NAMALWA (cell line): ENCODE measurements at regions not wholly inside any gene's neighbourhood (a gene's known extent, or its start where the extent isn't known, plus 50 kb on each side); places are given as distances from the start of the nearest gene placed in this dataset.

Experiments
- DNase-seq: peaks from one replicate; pipeline ENCODE4 v3.0.0-alpha.2; 2015; ENCODE audit warnings: low spot score

DNA sequence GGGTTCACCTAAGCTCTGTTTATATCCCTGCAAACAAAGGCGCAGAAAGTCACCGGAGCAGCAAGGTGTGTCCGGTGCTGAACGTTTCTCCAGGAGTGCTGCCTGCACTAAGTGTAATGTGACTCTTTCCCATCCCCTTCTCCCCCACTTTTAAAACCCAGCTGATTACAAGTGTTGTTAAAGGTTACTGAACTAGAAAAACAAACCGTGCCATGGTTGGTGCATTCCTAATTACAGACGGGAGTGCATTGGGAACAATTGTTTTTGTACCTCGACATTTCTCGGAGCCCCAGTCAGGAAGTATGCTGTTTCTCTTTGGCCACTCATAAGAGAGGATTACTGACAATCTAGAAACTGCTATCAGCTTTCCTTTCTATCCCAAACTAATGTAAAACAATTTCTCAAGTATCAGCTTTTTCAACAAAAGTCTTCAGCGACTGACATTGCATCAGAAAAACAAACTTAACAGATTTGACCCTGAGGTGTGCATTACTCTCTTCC, 441.0 kb upstream of the SALL1 start:
- no peak for DNase-seq

DNA sequence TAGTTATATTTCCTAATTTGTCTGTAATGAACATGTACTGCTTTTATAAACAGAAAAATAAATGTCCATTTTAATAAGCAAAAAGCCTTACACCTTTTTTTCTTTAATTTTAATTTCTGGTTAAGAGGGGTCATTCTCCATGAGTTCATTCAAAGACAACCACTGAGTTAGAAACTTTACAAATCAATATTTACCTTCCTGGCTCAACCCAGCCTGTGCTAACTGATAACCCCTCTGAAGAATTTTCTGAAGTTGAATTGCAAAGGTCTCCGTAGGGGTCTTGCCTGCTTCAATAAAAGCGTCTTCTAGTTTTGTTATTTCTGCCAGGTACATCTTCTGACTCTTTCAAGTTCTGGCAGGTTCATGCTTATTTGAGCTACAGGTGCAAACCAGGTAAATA, 440.4 kb upstream of the SALL1 start:
- DNase-seq, result no peak

DNA sequence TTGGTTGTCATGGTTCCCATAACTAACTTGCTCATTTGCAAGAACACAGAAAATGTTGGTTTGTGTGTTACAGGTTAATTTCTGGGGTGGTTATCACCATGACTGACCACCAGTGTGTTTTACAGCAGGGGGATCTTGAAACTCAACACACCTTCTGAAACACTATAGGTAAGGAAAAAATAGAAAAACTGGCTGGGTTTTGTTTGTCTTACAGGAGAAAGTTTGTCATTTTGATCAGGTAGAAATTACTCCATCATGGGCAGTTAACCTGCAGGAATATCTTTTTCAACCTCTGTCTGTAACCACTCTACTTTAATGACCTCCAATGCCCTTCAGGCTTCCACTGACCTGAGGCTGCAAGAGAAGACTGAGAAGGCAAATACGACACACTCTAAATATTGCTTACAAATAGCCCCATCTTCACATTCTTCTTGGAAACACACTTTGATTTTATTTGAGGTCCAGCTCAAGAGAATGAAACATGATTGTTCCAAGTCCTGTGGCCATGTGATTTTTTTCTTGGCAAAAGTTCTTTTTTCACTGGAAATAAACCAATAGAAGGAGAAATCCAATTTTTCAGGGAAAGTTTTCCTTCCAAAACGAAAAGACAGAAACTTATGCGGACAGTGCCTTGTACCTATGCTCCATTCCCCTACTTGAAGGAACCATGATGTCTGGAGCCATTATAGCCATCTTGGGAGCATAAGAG, 428.7 kb upstream of the SALL1 start:
- DNase-seq, result no peak

DNA sequence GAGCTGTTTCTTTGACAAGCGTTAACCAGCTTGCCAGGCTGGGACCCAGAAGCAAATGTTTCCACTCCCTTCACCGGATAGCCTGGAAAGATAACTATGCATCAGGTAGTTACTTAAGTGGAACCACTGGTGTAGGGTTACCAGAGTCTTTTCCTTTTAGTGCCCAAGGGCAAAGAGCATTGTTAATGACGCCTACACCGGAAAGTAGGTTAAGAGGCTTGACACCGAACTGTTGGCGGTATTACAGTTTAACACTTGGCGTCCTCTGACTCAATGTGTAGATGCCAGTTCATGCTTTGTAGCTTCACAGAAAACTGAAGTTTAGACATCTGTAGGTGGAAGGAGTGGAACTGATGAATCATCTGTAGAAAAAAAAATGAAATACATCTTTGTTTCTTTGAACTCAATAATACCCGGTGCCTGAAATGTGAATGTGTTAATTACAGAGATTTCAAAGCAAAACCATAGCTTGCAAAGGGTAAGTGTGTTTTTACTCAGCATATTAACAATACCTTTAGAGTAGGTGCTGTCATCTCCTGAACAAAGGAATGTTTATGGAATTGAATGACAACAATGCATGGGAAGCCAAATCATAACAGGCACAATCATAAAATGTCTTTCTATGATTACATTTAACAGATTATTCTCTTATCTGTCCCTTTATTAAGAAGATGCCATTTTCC, 426.7 kb upstream of the SALL1 start:
- DNase-seq, result no peak

DNA sequence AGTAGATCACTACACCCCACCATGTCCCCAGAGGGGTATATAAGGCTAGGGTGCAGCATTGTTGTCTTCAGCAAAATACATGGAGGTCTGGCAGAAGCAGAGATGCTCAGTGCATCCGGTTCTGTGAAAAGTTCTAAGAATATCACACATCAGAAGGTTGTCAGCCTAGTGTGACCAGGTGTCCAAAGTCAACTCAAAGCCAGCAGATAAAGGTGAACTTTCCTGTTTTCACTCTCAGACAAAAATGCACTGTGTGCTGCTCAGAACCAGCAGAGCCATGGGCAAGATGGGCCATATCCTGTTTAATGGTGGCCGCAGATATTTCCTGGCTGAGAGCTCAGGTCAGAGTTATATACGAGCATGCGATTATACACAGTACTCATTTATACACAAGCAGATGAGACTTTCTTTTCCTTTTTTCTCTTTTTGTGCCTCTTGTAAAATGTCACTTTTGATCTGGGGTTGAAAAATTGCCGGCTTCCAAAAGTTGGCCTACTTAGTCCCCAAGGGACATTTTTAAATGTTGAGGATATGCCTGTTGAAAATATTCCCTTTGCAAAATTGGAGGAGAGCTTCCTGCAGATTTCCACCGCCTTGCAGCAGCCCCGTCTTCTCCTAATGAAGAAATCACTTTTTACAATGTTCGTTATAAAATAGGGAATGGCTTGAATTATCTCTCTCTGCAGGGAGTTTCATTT, 425.6 kb upstream of the SALL1 start:
- DNase-seq, result no peak

DNA sequence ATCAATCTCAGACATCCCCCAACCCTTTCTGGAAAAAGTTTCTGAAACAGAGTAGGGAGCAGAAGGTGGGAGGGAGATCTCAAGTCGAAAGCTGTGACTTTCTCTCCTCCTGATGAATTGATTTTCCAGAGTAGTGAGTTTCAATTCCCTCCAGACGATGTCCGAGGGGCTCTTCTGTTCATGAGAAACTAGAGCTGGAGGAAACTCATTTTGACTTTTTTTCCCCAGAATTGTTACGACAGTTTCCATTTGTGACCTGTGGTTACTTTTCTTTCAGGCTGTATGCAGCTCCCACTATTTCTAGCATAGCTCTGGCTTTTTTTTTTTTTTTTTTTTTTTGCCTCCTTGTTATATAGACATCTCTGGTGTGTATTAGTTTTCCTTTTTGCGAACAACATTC, 422.1 kb upstream of the SALL1 start:
- DNase-seq, result no peak

DNA sequence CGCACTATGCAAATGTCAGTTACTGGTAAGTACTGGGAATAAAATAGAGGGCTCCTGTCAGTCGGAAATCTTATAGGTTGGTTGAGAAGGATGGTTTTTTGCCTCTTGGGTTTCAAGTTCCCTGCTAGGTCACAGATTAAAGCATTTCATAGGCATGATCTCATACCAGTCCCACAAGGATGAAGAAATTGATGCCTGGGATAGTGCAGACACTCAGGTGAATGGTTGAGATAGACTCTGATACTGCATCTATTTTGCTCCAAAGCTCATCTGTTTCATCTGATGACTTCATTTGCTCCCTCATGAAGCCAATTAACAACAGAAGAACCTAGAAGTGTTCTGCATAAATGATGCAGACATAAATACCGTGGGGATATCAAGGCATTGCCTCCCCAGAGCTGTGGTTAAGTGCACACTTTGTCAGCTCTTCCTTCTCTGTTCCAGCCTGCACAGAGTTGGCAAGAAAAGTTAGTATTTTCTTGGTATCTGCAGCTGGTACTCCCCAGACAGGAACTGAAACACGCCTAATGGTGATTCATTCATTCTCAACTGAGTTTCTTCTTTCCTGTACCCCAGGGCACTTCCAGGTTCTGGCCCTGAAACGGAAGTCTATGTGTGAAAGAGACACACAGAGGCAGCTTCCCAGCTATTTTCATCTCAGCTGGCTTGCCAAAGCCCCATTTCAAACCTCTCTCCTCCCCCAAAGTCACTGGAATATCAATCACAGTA, 418.3 kb upstream of the SALL1 start:
- DNase-seq, result peak; percentile 1

DNA sequence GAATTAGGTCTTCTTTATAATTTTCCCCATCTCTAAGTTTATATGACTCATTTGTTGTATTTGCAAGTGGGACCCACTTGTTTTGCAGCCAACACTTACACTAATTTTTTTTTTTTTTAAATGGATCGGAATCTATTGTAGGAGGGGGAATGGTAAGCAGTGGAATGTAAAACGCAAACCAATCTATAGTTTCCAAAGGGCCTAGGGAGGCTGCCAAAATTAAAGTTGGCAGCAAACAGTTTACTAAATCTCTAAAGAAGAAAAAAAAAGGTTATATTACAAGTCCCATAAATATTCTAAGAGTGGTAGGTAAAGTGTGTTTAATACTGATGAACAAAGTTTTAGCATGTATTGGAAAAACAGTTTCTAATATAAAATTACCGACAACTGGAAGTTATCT, 416.8 kb upstream of the SALL1 start:
- no peak for DNase-seq

DNA sequence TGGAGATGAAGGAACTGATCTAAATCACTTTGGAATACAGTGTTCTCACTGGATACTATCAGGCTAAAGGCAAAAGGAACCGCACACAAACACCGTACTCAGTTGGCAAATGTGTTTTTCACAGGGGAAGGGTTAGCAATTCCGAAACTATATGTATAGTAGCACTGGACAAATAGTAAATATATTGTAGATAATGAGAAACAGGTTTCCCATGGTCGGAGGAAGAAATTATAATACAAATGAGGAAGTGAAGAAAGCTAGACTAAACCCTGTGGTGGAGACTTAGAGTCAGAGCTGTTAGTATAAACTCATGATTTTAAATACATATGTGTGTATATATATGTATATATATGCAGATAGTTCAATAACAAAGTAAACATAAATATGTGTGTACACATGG, 414.1 kb upstream of the SALL1 start:
- no peak for DNase-seq

DNA sequence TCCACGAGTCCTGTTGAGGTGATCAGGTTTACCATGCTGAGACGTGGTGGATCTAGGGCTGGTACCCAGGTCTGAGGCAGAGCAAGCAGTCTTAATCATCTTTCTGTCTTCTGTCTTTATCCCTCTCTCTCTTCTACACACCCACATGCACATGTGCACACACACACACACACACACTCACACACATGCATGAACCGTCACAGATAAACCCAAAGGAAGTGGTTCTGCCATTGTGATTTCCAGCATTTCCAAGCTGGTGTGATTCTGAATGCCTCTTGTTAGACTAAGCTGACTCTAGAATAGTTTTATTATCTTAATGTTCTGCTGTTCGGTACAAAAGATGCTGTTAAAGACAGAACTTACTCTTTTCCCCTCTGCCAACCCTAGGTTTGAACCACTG, 411.8 kb upstream of the SALL1 start:
- no peak for DNase-seq

DNA sequence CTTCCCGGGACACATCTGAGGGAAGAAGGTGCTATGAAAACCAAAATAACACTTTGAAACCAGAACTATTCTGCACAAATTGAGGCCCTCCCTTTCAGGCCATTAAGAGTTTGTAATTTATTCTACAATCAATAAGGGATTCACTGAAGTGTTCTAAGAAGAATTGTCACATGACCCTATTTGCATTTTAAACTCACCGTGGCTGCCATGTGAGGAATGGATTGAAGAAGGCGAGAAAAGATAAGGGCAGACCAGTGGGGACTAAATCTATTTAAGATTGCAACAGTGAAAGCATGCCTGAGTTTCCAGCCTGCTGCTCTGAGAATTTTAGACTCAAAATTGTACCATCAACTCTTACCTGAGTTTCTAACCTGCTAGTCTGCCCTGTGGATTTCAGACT, 408.8 kb upstream of the SALL1 start:
- no peak for DNase-seq

DNA sequence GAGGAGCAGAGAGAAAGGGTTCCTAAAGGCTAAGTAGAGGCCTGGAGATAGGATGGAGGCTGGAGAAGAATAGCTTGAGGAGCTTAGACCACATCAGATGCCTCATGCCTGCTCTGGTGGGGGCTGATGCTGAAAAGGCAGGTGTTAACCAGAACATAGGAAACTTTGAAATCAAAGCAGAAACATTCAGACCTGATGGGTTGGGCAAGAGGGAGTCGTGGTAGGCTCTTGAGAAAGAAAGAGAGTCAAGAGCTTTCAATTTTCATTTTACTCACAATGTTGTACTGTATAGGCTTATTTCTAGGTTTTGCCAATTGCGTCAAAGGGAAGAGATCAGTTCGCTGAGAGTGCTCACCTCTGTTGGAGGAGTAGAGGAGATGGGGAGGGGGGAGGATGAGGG, 406.6 kb upstream of the SALL1 start:
- DNase-seq, result no peak

DNA sequence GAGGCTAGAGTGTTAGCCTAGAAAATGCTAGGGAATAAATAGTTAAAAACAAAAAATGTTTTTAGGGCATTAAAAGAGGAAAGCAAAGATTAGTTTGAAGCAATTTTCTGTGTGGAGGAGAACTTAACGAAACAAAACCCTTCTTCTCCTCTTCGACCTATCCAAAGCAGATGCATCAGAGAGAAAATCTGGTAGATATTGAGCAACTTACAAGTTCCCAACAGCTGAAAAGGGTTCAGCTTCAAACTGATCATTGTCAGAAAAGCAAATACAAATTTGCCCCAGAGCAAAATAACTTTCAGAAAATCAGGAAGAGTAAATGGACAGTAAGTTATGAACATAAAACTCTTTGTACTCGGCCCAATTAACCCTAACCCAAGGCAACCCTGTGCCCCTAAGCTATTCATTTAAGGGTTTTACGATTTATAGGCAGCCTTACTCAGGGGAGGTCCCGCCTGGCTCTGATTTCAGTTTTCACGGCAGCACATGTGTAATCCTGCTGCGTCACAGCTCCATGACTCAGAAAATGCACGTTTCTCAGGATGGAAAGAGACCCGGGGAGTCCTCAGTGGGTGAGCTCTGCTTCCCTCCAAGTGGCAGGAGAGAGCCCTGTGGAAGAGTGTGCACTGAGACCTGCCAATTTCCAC, 405.7 kb upstream of the SALL1 start:
- no peak for DNase-seq

DNA sequence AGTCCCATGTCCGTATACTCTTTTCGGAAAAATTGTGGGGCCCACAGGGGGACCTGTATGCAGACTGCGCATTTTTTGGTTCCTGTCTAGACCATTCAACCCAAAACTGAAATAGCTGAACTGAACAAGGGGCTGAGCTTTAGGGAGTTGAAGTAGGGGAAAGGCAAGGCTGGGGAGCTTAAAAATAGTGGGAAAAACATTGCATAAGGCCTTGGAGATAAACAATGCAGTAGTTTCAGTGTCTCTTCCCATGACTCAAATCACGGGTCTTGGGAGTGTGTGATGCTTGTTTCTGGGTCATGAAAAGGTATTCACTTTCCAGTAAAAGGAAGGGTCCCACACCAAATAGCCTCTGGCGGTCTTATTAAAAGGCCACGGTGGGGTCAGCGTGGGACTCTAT, 402.8 kb upstream of the SALL1 start:
- no peak for DNase-seq

DNA sequence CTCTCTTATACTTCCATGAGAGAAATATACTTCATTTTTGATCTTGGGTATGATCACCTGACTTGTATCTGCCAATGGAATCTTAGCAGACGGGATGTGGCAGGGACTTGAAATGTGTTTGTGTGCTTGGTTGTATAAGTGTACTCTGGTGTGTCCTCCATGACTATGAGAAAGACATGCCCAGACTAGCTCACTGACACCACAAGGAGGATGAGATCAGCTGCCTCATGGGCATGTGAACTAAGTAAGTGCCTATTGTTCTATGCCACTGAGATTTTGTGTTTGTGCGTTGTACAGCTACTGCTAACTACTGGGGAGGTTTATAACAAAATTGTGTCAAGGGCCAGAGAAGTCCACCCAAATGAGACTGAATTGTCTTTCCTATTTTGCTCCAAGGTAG, 402.2 kb upstream of the SALL1 start:
- no peak for DNase-seq

DNA sequence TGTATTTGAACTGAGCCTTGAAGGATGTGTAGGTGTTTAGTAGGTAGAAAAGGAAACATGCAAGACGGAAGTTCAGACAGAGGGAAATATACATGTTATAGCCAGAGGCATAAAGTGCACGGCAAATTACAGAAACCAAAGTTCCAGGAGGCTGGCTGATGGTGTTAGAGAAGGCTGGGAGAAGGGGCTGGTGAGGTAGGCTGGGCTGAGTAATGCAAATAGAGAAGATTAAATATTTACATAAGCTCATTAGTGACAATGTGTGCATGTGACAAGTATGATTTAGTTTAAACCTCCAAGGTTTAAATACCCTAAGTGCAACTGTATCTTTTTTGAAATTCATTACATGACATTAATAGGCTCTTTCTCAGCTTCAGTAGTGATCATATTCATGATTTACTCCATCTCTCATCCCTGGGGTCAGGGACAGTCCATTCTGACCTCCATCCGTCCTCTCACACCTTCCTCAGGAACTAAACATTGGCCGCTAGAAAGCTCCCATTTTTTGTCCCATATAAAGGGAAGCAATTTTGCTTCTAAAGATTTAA, 399.8 kb upstream of the SALL1 start:
- DNase-seq, result no peak

DNA sequence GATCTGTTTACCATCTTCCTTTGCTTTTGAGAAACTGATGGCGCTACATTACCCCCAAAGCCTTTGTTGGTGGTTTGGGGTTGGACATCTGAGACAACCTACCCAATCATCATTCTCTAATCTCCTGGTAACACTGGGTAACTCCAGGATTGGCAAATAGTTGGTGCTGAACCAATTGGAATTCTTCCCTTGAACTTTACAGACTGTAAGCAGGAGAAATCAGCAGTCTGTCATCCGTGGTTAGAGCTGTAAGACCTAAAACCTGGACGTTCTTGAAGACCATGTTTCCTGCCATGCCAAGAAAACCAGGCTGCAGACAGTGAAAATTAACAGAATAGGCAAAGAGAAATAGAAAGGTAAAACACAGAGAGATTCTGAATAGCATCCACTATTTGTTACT, 398.8 kb upstream of the SALL1 start:
- DNase-seq, result no peak

DNA sequence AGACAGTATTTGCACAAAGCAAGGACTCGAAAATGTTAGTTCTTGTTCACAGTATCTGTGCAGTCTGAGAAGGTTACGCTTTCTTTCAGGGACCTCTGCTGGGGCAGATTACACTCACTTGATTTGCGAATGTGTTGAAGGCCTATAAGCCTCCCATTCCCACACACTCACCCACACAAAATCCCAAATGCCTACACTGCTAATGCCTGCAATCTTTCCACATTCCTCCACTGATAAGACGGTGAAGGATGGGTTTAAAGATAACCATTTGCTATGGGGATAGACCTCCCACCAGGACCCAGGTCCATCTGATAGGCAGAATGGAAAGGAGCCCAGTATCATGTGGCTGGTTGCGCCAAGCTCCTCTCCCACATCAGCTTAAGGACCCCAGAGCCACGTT, 394.9 kb upstream of the SALL1 start:
- DNase-seq, result no peak

DNA sequence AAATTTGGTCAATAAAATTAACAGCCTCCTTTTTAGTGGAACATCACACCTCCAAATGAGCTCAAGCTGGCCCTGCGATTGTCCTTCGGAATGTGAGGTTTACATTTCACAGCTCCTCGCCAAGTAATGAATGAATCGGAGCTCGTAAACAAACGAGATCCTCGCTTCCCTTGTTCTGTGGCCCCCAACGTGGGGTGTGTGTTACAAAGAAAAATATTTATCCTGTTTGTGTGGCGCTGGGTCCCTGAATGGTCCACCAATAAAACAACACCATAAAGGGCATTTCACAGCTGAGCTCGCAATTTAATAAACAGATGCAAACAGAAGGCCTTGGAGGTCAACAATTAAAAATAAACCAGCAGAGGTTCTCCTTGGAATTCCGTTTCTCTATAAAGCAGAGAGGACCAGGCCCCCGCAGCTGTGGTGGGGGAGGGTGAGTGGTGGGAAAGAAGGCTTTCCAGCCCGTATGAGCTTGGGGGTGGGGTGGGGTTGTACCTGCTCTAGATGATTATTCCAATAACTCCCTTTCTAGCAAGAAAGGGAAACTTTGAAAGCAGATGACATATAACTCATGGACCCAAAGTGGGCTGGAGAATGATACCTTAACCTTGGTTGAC, 393.9 kb upstream of the SALL1 start:
- DNase-seq, result no peak

DNA sequence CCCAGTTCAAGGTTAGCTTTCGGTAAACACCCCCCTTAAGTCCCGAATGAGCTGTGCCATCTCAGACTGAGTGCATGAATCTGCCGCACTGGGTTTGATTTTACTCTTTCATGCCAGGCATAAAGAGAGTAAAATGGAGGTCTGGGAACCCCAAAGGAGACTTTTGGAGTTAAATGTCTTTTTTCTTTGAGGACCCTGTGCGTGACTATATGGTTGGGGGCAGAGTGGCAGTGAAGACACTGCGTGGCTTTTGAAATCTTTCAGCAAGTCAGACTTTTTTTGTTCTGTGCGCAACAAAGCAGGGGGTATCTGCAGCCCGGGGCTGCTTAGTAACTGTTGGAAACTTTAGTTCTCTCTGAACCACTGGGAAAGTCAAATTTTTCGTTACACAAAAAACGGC, 392.9 kb upstream of the SALL1 start:
- no peak for DNase-seq
